Psoas muscle (tissue), 7 donors: ENCODE measurements at regions not wholly inside any gene's neighbourhood (a gene's known extent, or its start where the extent isn't known, plus 50 kb on each side); places are given as distances from the start of the nearest gene placed in this dataset.
A peak's percentile ranks its signal among the peaks of the same experiment; 100 is the strongest.

ENCODE experiments used
- ATAC-seq, 4 donors: fragments of 200-7000 bp; cut with Tn5 transposase; one replicate each; pipeline ENCODE4 v1.9.1; 2020; ENCODE audit warnings: moderate library complexity in 3 of 4, mild to moderate bottlenecking in 2 of 4
- DNase-seq, 2 donors: peaks; one replicate each; pipeline ENCODE4 v3.0.0-alpha.2; 2020
- H3K27ac ChIP-seq: fragments of 200-600 bp; one replicate; pipeline ENCODE4 v1.8.0; 2022
- H3K27me3 ChIP-seq, 3 donors: fragments of 200-600 bp in 1 of 3; one replicate each; pipeline versions ENCODE4 v1.6.1 to v1.8.0; 2013 to 2022; ENCODE audit warnings: low read length in 2 of 3, mild to moderate bottlenecking in 2 of 3, moderate library complexity in 1 of 3; ENCODE audit not compliant: insufficient read depth in 3 of 3
- H3K36me3 ChIP-seq, 2 donors: fragments of 200-600 bp in 1 of 2; one replicate each; pipeline versions ENCODE4 v1.6.1 to v1.8.0; 2013 to 2022; ENCODE audit warnings: low read depth in 1 of 2, mild to moderate bottlenecking in 1 of 2, moderate library complexity in 1 of 2; ENCODE audit not compliant: insufficient read depth in 1 of 2
- H3K4me1 ChIP-seq: fragments of 200-600 bp; one replicate; pipeline ENCODE4 v1.8.0; 2022
- H3K4me3 ChIP-seq: fragments of 200-600 bp; one replicate; pipeline ENCODE4 v1.8.0; 2022; ENCODE audit warnings: mild to moderate bottlenecking
- H3K9me3 ChIP-seq: fragments of 200-600 bp; one replicate; pipeline ENCODE4 v1.8.0; 2022
- WGBS, 3 donors: extraction: QIAGEN DNeasy Blood & Tissue Kit; methylation state at CpG; one replicate each; pipeline versions ENCODE4 v1.1.6 to v1.1.7; 2013; 5-methylcytosine and 5-hydroxymethylcytosine counted together
- intact Hi-C, 2 donors: fragments of 100-400 bp; cut with DNase I; formaldehyde crosslinking; loops; one replicate each; pipeline versions ENCODE4 v1.11.0 to v1.14.2; 2022
- TF ChIP-seq, protein P1 (sequence below): fragments of 200-600 bp; IDR thresholded peaks from one replicate; pipeline ENCODE4 v1.8.0; 2022; ENCODE audit warnings: antibody characterized with exemption
- donor health status: healthy with polysubstance abuse.
- donor health status: DM: no; HTN: no; CAD: no; lungs with moderate emphysema.
- donor health status: Bipolar disorder and iron deficiency.
- donor health status: healthy.
- donor health status: DM: yes; HTN: yes; CAD: no.
- donor health status: DM: no; HTN: no; CAD: no.
- donor health status: DM: yes; HTN: yes; CAD: no.

DNA sequence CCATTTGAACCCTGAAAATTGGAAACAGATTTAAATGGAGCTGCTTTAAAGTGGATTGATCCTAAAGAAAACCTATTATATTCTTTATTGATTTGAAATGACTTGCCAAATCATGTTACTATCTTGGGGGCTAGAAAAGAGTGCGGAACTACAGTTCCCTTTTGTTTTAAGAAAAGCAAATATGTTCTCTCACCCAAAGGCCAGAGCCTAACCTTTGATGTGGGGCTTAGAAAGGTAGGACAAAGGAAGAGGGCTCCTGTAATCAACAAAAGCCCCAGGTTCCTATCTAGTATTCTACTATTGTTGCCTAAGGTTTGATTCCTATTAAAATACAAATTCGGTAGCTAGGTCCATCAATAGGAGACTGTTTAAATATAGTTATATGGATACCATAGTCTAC, 100.8 kb upstream of the BEND6 start:
- Histone ChIP-seq H3K27me3 (no peaks in the 10 kb centered on the region), H3K9me3 (no peaks in the 10 kb centered on the region), H3K4me1 (peaks cover 18% of the 10 kb centered on the region), H3K4me3 (no peak overlapping the region), H3K27ac (no peak overlapping the region), H3K36me3 (no peaks in the 10 kb centered on the region)
- WGBS, 3 donors = 91 to 95% (median 95%) methylated on average over 2 of the region's 2 CpGs
- TF ChIP-seq, protein P1, sequence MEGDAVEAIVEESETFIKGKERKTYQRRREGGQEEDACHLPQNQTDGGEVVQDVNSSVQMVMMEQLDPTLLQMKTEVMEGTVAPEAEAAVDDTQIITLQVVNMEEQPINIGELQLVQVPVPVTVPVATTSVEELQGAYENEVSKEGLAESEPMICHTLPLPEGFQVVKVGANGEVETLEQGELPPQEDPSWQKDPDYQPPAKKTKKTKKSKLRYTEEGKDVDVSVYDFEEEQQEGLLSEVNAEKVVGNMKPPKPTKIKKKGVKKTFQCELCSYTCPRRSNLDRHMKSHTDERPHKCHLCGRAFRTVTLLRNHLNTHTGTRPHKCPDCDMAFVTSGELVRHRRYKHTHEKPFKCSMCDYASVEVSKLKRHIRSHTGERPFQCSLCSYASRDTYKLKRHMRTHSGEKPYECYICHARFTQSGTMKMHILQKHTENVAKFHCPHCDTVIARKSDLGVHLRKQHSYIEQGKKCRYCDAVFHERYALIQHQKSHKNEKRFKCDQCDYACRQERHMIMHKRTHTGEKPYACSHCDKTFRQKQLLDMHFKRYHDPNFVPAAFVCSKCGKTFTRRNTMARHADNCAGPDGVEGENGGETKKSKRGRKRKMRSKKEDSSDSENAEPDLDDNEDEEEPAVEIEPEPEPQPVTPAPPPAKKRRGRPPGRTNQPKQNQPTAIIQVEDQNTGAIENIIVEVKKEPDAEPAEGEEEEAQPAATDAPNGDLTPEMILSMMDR = no peak
- no peak for DNase-seq
- ATAC-seq = no peak
- intact Hi-C loops = loop anchor here (5.0 kb wide), 3 partner anchors 147 to 217 kb away; partner anchors contain the start of gene DST (in 1 of the 2)

- peaks cover 18% of the 10 kb centered on the region for H3K4me1 ChIP-seq
- intact Hi-C loops = loop anchor here (2.0 to 5.0 kb wide), 4 partner anchors 145 to 216 kb away; partner anchors contain the start of gene DST (in 1 of the 2)
- 37 to 47% (median 43%) methylated on average over 2 of the region's 2 CpGs for WGBS, 3 donors
- no peak for DNase-seq
- H3K36me3 ChIP-seq = no peaks in the 10 kb centered on the region
- ATAC-seq = no peak
- H3K9me3 ChIP-seq = no peaks in the 10 kb centered on the region
- TF ChIP-seq, protein P1 = no peak
- no peak overlapping the region for H3K27ac ChIP-seq
- H3K27me3 ChIP-seq = no peaks in the 10 kb centered on the region
- no peak overlapping the region for H3K4me3 ChIP-seq
Observed at GRCh38 chr6:56853541-56853940, 101.4 kb upstream of the BEND6 start.

DNA sequence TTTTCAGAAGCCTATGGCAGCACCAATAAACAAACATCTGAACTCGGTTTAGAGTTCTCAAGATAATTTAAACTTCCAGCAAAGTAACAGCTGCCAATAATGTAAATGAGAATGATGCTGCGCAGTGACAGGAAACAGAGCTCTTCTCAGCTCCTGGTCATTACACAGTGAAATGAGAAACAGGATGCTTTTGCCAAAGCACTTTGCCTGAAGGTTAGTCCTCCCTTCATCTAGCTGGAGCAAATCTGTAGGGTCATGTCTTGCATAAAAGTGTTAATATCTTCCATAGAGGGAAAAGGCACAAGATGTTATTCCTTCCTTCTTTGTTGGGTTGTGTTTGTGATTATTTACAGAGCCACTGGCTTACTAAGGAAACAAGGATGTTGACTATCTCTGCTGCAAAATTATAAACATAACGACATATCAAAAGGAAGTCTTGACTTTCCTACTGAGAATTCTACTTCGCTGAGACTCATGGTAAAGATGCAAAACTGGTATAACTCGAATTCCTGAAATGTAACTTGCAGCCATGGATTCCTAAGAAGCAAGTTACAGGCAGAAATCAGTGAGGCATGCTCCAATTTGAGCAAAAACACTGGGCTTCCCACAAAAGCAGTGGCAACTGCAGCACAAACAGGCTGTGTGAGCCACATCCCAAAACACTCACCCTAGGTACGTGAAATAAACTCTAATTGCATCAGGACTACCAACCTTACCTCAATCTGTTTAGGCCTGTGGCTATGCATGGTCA, 102.5 kb upstream of the BEND6 start:
- Histone ChIP-seq H3K4me1 (peaks cover 18% of the 10 kb centered on the region), H3K4me3 (peak overlapping the region; percentile 63), H3K36me3 (no peaks in the 10 kb centered on the region), H3K27me3 (no peaks in the 10 kb centered on the region), H3K9me3 (no peaks in the 10 kb centered on the region), H3K27ac (peak overlapping the region; percentile 26)
- ATAC-seq (peak in 2 of 4 donors; percentile 10 to 14), DNase-seq (no peak)
- TF ChIP-seq, protein P1 = no peak
- WGBS, 3 donors = 59 to 60% (median 59%) methylated on average over 6 of the region's 6 CpGs
- intact Hi-C loops = loop anchor here (2.0 to 5.0 kb wide), 4 partner anchors 144 to 215 kb away; partner anchors contain the start of gene DST (in 1 of the 2)

DNA sequence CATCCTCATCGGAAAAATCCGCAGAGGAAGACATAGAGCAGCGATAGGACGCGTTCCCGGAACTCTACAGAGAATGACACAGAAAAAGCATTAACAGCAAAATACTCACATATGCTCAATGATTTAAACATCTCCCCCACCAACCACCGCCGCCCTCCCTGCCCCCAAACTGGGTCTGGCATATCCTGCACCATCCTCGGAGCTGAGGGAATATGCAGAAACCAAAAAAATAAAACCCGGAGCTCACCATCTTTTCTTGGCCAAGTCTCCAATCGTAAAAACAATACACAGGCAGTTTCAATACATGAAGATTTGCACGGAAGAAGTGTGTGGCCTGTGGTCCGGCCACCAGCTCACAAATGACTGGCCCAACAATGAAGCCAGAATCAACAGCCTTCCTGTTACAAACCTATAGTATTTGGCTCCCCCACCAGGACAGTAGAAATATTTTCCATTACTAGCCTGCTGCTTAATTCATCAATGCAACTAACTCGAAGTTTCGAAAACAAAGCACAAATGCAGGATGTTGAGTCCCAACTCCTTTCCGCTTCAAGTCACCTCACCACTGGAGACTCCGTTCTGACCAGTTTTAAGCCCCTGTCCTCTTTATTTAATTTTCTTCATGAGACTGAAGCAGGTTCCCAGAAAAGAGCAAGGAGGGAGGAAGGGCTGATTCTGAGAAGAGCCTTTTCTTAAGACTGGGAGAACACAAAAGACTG, 103.2 kb upstream of the BEND6 start:
- DNase-seq = peak in 1 of 2 donors; percentile 22
- WGBS, 3 donors = 22 to 23% (median 23%) methylated on average over 17 of the region's 17 CpGs

More for the DNA sequence above, 103.2 kb upstream of the BEND6 start:
- Histone ChIP-seq H3K9me3 (no peaks in the 10 kb centered on the region), H3K27me3 (no peaks in the 10 kb centered on the region), H3K27ac (peak overlapping the region; percentile 34), H3K36me3 (no peaks in the 10 kb centered on the region), H3K4me3 (peak overlapping the region; percentile 63), H3K4me1 (peaks cover 18% of the 10 kb centered on the region)
- intact Hi-C loops = loop anchor here (2.0 to 5.0 kb wide), 4 partner anchors 143 to 214 kb away; partner anchors contain the start of gene DST (in 1 of the 2)
- ATAC-seq = peak; percentile 80 to 94 (median 90)
- TF ChIP-seq, protein P1 = peak; percentile 65
